GM12878 (cell line): ENCODE measurements at regions not wholly inside any gene's neighbourhood (a gene's known extent, or its start where the extent isn't known, plus 50 kb on each side); places are given as distances from the start of the nearest gene placed in this dataset.

Experiments
- ATAC-seq: fragments of 200-7000 bp; cut with Tn5 transposase; 3 replicates; pipeline ENCODE4 v1.9.1; 2020; ENCODE audit warnings: mild to moderate bottlenecking, moderate library complexity
- BruUV-seq: library from RNA; stranded (reverse); fragments of 400-500 nt; replicated peaks from 2 replicates; lab custom pipeline; 2021; lab: Mats Ljungman, UMichigan
- CTCF ChIA-PET: fragments of 300-600 bp; sonication (Branson Sonifier 250); formaldehyde crosslinking; extraction: SDS; loops from one replicate; lab custom pipeline; 2021; ENCODE audit warnings: inconsistent platforms; lab: Yijun Ruan, JAX
- POLR2A ChIA-PET: fragments of 350-600 bp; formaldehyde crosslinking; extraction: SDS; loops from one replicate; lab custom pipeline; 2021; ENCODE audit warnings: inconsistent platforms; lab: Charles Lee
- RAD21 ChIA-PET: fragments of 300-600 bp; sonication (Branson Sonifier 250); formaldehyde crosslinking; loops from one replicate; lab custom pipeline; 2023; ENCODE audit warnings: antibody characterized with exemption; ENCODE audit not compliant: unreplicated experiment; lab: Charles Lee
- SMC1A ChIA-PET: fragments of 300-600 bp; sonication (Branson Sonifier 250); formaldehyde crosslinking; loops from one replicate; lab custom pipeline; 2023; ENCODE audit not compliant: unreplicated experiment, uncharacterized antibody; lab: Charles Lee
- DNase-seq: peaks from one replicate; pipeline ENCODE4 v3.0.0-alpha.2; 2011; ENCODE audit warnings: low read depth, low spot score
- FAIRE-seq: peaks from 3 replicates; lab custom pipeline; 2011; peaks lifted over from hg19 to GRCh38; lab: Jason Lieb, UNC
- H2AFZ ChIP-seq: 2 replicates; pipeline ENCODE4 v1.6.0; 2011; ENCODE audit warnings: low read depth, low read length, control low read depth; ENCODE audit not compliant: control insufficient read depth
- H3K27ac ChIP-seq: 2 replicates; pipeline ENCODE4 v1.5.1; 2011; ENCODE audit warnings: control low read depth; ENCODE audit not compliant: control insufficient read depth, insufficient read depth
- H3K27me3 ChIP-seq, 2 experiments: replicated peaks in 1 of 2; 2 replicates each; pipeline versions ENCODE4 v1.6.0 to v1.6.1; 2011; ENCODE audit warnings: low read length in 1 of 2; ENCODE audit not compliant: control insufficient read depth in 2 of 2, insufficient read depth in 2 of 2
- H3K36me3 ChIP-seq, 2 experiments: 2 replicates each; pipeline ENCODE4 v1.5.1; 2011; ENCODE audit warnings: low read length in 1 of 2; ENCODE audit not compliant: control insufficient read depth in 2 of 2, insufficient read depth in 2 of 2
- H3K4me1 ChIP-seq: 2 replicates; pipeline ENCODE4 v1.6.1; 2011; ENCODE audit warnings: mild to moderate bottlenecking, low read length, moderate library complexity, mixed read lengths; ENCODE audit not compliant: control insufficient read depth, insufficient read depth
- H3K4me2 ChIP-seq: 2 replicates; pipeline ENCODE4 v1.6.0; 2011; ENCODE audit warnings: control low read depth; ENCODE audit not compliant: control insufficient read depth, insufficient read depth
- H3K4me3 ChIP-seq: fragments of 200-600 bp; sonication (generic); 2 replicates; pipeline ENCODE4 v1.5.1; 2016
- H3K79me2 ChIP-seq: 2 replicates; pipeline ENCODE4 v1.6.0; 2011; ENCODE audit warnings: low read length; ENCODE audit not compliant: control insufficient read depth, insufficient read depth
- H3K9ac ChIP-seq: 2 replicates; pipeline ENCODE4 v1.8.0; 2011; ENCODE audit warnings: low read length, control low read depth, mixed read lengths; ENCODE audit not compliant: control insufficient read depth, insufficient read depth
- H3K9me3 ChIP-seq: replicated peaks from 3 replicates; pipeline ENCODE4 v1.5.1; 2011; ENCODE audit warnings: mild to moderate bottlenecking, low read length; ENCODE audit not compliant: control insufficient read depth, insufficient read depth
- H4K20me1 ChIP-seq: 2 replicates; pipeline ENCODE4 v1.6.0; 2011; ENCODE audit not compliant: control insufficient read depth, insufficient read depth
- ATF3 ChIP-seq: IDR thresholded peaks from 2 replicates; pipeline ENCODE4 v1.6.1; 2011; ENCODE audit warnings: low read depth, mild to moderate bottlenecking, low read length, moderate library complexity, borderline replicate concordance; ENCODE audit errors: extremely low read depth
- GATAD2B ChIP-seq: fragments of 450-650 bp; conservative IDR thresholded peaks from 2 replicates; pipeline ENCODE4 v1.6.1; 2017; ENCODE audit warnings: low read depth, mild to moderate bottlenecking, moderate library complexity
- HSF1 ChIP-seq: fragments of 150-350 bp; IDR thresholded peaks from 2 replicates; pipeline ENCODE4 v1.6.1; 2014; ENCODE audit warnings: mild to moderate bottlenecking, low read depth, low read length
- MEF2A ChIP-seq: IDR thresholded peaks from 2 replicates; pipeline ENCODE4 v1.6.1; 2011; ENCODE audit warnings: low read depth, mild to moderate bottlenecking, low read length, moderate library complexity; ENCODE audit not compliant: insufficient read depth
- MXI1 ChIP-seq: fragments of 150-350 bp; IDR thresholded peaks from 2 replicates; pipeline ENCODE4 v1.6.1; 2011; ENCODE audit warnings: low read depth, mild to moderate bottlenecking, inconsistent platforms, low read length, improper control_type of control experiment
- RUNX3 ChIP-seq: IDR thresholded peaks from 2 replicates; pipeline ENCODE4 v1.6.1; 2012; ENCODE audit warnings: low read length, inconsistent platforms
- SMAD1 ChIP-seq: fragments of 450-650 bp; IDR thresholded peaks from 2 replicates; pipeline ENCODE4 v1.6.1; 2018; ENCODE audit warnings: mild to moderate bottlenecking, low read depth; ENCODE audit not compliant: partially characterized antibody
- TARDBP ChIP-seq: IDR thresholded peaks from 2 replicates; pipeline ENCODE4 v1.6.1; 2016; ENCODE audit warnings: borderline replicate concordance
- ZBTB40 ChIP-seq: fragments of 450-650 bp; IDR thresholded peaks from 2 replicates; pipeline ENCODE4 v1.6.1; 2016; ENCODE audit warnings: mild to moderate bottlenecking, moderate library complexity, borderline replicate concordance
- WGBS: methylation state at CpG from one replicate; pipeline ENCODE4 v1.1.6; 2016; ENCODE audit warnings: low lambda C conversion rate; ENCODE audit not compliant: insufficient replicate concordance, insufficient coverage; ENCODE audit errors: missing lambda C conversion rate; 5-methylcytosine and 5-hydroxymethylcytosine counted together
- in situ Hi-C: fragments of 300-500 bp; cut with MboI; formaldehyde crosslinking; loops from 9 replicates; pipeline ENCODE4 v1.14.3; 2018; ENCODE audit warnings: mixed read lengths
- intact Hi-C: fragments of 100-400 bp; cut with micrococcal nuclease; formaldehyde crosslinking; loops from one replicate; pipeline ENCODE4 v1.14.2; 2022; ENCODE audit not compliant: unreplicated experiment

- WGBS, result 20% methylated on average over 11 of the region's 11 CpGs
- RAD21 ChIA-PET, result no interaction called here
- intact Hi-C loops, result no loop called here
Measured at GRCh38 chr14:104351849-104352492, 213.6 kb downstream of the KIF26A start.

More at GRCh38 chr14:104351849-104352492, 213.6 kb downstream of the KIF26A start:
- in situ Hi-C loops, result no loop called here
- Histone ChIP-seq H4K20me1 (no peaks in the 10 kb centered on the region), H3K27ac (no peak overlapping the region), H3K36me3 (no peaks in the 10 kb centered on the region), H3K9ac (no peak overlapping the region), H3K79me2 (no peaks in the 10 kb centered on the region), H3K4me3 (no peak overlapping the region), H3K4me2 (no peak overlapping the region), H3K27me3 (no peaks in the 10 kb centered on the region), H2AFZ (no peak overlapping the region), H3K4me1 (no peaks in the 10 kb centered on the region), H3K9me3 (no peaks in the 10 kb centered on the region; the same call in 2 of the 3 replicates)
- CTCF ChIA-PET, result no interaction called here
- ATAC-seq (no peak), FAIRE-seq (no peak), DNase-seq (no peak)
- POLR2A ChIA-PET, result no interaction called here
- BruUV-seq, result no TSS peak
- SMC1A ChIA-PET, result no interaction called here
- TF ChIP-seq RUNX3 (no peak), SMAD1 (no peak), ATF3 (no peak), ZBTB40 (no peak), TARDBP (no peak), GATAD2B (no peak), MXI1 (no peak), HSF1 (no peak), MEF2A (no peak)
